Non-pigmented ciliary epithelial cell (primary cell): ENCODE measurements at regions not wholly inside any gene's neighbourhood (a gene's known extent, or its start where the extent isn't known, plus 50 kb on each side); places are given as distances from the start of the nearest gene placed in this dataset.

Experiments used
- DNase-seq: peaks from one replicate; pipeline ENCODE4 v3.0.0-alpha.2; 2010; ENCODE audit warnings: low read depth

DNA sequence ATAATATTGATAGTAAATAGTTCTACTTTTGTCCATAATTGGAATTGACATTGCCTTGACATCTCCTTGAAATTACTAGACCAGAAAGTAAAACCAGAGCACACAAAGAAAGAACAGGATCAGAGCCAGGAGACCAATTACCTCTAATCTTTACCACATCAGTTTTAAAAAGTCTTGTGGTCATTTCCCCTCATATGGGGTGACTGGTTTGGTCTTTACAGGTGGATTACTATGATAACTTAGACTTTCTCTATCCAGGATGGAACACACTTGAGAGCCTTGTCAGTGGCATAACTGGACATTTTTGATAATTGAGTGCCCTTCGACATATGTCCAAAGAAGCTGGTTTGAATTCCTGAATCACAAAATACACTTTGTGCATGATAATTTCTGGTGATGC is 1148.1 kb upstream of the NCAM2 start:
- DNase-seq = no peak

DNA sequence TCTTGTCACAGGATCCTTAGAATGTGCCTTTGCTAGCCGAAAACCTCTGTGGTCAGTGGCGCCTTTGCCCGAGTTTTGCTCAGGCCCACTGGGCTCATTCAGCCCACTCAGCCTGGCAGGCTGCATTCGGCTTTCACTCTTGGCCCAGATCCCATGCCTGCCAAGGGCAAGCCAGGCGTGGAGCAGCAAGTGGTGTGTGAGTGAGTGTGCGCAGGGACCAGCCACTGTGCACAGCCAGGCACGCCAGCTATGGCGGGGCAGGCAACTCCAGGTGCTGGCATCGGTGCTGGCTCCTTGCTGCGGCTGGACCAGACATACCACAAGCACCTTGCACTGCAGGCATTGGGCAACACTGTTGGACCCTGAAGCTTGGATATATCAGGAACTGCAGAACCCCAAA is 1145.1 kb upstream of the NCAM2 start:
- DNase-seq = no peak

DNA sequence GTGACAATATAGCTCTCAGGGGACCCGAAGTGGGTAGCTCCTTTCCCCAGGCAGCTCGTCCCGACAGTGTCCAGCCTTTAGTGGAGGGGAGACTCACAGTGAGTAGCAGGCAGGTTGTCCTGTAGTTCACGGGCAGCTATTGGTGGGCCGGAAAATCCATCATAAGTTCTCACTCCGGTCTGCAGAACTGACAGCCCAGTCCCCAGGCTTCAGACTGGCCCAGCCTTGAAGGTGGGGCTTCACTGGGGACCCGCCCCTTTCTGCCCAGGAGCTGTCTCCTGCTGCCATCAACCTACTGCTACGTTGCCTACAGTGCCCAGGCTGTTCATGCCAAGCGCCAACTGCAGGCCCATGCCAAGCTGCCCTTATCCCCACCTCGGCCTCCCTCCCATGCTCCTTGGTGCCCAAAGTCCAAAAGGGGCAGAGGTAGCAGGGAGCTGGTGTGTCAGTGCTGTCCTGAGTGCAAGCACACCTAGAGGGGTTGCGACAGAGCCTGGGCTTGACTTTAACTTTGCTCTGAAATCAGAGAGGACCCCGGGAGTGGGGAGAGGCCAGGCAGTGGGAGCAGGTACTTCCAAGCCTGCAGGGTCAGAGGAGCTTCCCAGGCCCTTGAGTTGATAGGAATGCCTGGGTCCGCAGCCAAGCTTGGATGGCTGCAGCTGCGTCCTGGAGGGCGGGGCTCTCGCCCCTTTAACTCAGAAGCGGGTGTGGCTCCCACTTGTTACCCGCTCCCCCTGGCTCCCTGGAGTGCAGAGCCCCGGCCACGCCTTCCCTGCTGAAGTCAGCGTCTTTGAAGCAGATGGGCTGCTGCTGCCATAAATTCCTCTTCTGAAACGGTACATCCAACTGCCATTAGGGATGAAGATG is 1144.3 kb upstream of the NCAM2 start:
- DNase-seq = no peak

GRCh38 chr21:19855522-19855921 is 1142.7 kb upstream of the NCAM2 start:
- no peak for DNase-seq

GRCh38 chr21:19864476-19864875 is 1133.7 kb upstream of the NCAM2 start:
- DNase-seq = no peak

- no peak for DNase-seq
These were observed 1127.5 kb upstream of the NCAM2 start for GRCh38 chr21:19870682-19871081.

DNA sequence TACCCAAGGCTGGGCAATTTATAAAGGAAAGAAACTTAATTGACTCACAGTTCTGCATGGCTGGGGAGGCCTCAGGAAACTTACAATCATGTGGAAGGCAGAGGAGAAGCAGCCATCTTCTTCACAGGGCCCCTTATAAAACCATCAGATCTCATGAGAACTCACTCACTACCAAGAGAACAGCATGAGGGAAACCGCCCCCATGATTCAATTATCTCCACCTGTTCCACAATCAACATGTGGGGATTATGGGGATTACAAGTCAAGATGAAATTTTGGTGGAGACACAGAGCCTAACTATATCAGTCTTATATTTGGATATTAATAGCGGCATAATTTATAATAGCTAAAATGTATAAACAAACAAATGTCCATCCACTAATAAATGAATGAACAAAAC is 1123.7 kb upstream of the NCAM2 start:
- no peak for DNase-seq

GRCh38 chr21:19878133-19878532 is 1120.1 kb upstream of the NCAM2 start:
- DNase-seq = no peak

- DNase-seq = no peak
These were observed 1098.6 kb upstream of the NCAM2 start for GRCh38 chr21:19899645-19900044.

- no peak for DNase-seq
These were observed 1098.1 kb upstream of the NCAM2 start for GRCh38 chr21:19900149-19900548.

GRCh38 chr21:19908390-19908789 is 1089.8 kb upstream of the NCAM2 start:
- DNase-seq = no peak

- DNase-seq = no peak
These were observed 1084.2 kb upstream of the NCAM2 start for GRCh38 chr21:19914028-19914427.

DNA sequence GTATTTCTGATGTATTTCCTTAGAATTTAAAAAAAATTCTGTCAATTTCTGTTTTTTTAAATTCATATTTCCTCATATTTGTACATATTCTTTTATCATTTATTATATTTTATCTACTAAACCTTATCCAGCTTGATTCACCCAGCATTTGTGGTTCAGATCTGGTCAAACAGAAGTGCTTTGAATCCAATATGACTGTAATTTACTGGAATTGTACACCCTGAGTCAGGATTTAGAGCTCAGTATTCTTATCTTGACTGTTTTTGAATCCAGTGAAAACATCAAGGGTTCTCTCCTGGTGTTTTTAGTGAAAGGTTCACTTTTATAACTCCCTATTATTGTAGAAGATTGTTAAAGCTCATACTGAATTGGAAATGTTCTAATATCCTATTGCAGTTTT is 1077.0 kb upstream of the NCAM2 start:
- no peak for DNase-seq

DNA sequence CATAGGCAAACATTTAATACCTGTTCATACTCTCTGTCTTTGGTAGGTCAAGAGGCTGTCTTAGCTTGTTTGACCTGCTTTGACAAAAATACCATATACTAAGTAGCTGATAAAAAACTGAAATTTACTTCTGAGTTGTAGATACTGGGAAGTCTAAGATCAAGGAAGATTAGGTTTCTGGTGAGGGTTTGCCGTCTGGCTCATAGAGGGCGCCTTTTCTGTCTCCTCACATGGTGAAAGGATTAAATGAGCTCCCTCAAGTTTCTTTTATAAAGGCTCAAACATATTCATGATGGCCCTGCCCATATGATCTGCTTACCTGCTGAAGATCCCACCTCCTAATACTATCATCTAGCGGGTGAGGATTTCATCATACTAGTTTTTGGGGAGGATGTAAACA is 1076.1 kb upstream of the NCAM2 start:
- no peak for DNase-seq

DNA sequence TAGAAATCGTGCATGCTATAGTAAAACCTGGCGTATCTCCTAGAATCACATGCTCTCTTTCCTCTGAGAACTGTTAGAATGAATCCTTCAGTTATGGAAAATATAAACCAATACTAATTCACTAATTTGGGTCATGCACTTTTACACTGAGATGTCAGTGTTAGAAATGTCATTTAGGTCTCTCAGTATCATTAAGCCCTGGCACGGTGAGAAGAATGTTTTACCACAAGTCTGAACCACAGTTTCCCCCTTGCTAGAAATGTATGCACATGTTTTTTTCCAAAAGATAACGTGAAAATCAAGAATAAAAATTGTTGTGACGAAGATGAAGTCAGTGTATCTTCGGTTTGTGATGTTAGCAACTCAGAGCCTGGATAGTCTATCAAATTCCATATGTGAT is 1062.7 kb upstream of the NCAM2 start:
- DNase-seq = no peak

DNA sequence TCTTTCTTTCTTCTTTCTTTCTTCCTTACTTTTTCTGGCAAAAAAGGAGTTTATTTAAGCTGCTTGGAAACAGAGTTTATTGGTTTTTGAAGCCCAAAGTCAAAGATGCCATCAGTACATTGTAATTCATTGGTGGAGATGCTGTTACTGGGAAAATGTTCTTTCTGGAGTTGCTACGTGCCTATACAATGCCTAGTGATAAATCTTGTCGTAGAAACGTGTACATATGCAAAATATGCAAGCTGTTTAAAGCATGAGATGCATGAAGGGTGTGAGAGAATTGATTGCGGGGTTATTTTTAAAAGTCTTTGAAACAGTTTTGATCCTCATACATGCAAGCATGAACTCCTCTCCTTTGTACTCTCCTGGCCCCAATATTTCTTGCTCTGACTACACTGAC is 1060.6 kb upstream of the NCAM2 start:
- no peak for DNase-seq

GRCh38 chr21:19941626-19942025 is 1056.6 kb upstream of the NCAM2 start:
- DNase-seq = no peak

GRCh38 chr21:19950347-19950746 is 1047.9 kb upstream of the NCAM2 start:
- DNase-seq = no peak

DNA sequence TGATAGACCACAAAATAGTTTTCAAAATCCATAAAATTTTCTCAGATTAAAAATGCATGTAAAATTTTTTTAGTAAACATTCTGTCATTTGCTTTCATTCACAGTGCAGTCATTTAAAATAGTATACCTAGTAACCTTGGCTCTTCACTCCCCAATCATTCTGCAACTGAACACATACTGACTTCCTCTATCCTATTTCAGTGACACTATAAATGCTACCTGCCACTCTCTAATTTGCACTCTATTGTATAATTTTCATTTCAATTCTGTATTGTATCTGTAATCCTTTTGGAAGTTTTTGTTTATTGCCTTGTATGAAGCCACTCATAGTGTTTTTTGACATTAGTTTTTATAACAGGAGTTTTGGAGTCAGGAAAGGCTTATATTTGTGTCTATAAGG is 1029.1 kb upstream of the NCAM2 start:
- no peak for DNase-seq

DNA sequence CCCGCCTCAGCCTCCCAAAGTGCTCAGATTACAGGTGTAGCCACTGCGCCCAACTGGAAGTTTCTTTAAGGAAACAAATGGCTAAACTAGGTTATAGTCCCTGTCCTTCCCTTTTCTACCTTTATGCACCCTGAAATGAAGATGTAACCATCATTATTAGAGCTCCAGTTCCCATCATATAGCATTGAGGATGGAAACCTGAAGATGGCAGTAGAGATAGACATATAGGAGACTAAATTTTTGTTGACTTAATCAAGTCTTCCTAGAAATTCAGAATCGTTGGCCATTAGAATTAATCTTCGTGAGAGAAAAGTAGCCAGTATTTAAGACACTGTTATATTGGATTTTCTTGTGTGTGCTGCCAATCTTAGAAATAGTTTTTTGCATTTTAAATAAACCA is 1016.3 kb upstream of the NCAM2 start:
- no peak for DNase-seq

DNA sequence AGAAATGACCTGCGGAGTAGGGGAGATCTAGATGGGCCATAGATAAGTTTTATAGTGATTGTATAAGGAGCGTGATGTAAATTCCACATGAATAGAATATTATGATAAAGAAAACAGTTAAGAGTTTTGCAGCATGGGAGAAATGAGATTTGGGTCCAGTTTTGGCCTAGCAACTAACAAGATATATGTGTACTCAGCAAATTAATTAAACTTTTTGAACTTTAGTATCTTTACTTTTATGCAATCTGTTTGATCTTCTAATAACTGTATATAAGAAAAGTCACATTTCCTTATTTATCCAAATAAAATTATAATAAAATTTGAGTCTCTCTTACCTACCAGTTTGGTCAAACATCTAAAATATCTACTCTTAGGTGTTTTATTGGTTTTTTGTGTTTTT is 1011.8 kb upstream of the NCAM2 start:
- DNase-seq = no peak

- DNase-seq = no peak
These were observed 1010.5 kb upstream of the NCAM2 start for GRCh38 chr21:19987671-19988070.

DNA sequence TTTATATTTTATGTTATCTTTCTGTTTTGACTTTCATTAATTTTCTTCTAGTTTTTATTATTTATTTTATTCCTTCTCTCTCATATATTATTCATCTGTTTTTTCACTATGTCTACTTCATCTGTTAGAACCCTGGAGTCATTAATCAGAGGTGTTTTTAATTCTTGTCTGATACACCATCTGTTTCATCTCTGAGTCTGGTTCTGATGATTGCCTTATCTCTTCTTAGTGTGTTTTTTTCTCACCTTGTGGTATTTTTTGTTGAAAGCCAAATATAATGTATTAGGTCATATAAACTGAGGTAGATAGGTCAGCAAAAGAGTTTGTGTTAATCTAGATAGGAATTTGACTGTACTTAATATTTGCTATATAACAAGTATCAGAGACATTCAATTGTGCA is 1005.7 kb upstream of the NCAM2 start:
- DNase-seq = no peak

GRCh38 chr21:19993268-19993667 is 1004.9 kb upstream of the NCAM2 start:
- DNase-seq = no peak
